ENCODE measurements at regions not wholly inside any gene's neighbourhood (a gene's known extent, or its start where the extent isn't known, plus 50 kb on each side); places are given as distances from the start of the nearest gene placed in this dataset.

- intact Hi-C loops (cut with DNase I), result loop anchor here in 1 of 10 donors (10.0 kb wide), 1 partner anchor 130 kb away; no protein-coding TSS in a partner anchor
- no peaks in the 10 kb centered on the region for H3K9me3 ChIP-seq
- peak in 2 of 4 donors; percentile 53 to 56 for ATAC-seq
- H3K4me1 ChIP-seq, result peaks cover 0 to 10% (median 1%) of the 10 kb centered on the region in 12 donors
- H3K27ac ChIP-seq, result no peak overlapping the region
- no peak for DNase-seq
- 60 to 63% (median 62%) methylated on average over 6 of the region's 6 CpGs for WGBS, 4 donors
- no peaks in the 10 kb centered on the region for H3K27me3 ChIP-seq
- no peaks in the 10 kb centered on the region for H3K36me3 ChIP-seq
- TF ChIP-seq POLR2A (IDR thresholded peaks at IDR 0.05), result no peak
- TF ChIP-seq, protein P1, sequence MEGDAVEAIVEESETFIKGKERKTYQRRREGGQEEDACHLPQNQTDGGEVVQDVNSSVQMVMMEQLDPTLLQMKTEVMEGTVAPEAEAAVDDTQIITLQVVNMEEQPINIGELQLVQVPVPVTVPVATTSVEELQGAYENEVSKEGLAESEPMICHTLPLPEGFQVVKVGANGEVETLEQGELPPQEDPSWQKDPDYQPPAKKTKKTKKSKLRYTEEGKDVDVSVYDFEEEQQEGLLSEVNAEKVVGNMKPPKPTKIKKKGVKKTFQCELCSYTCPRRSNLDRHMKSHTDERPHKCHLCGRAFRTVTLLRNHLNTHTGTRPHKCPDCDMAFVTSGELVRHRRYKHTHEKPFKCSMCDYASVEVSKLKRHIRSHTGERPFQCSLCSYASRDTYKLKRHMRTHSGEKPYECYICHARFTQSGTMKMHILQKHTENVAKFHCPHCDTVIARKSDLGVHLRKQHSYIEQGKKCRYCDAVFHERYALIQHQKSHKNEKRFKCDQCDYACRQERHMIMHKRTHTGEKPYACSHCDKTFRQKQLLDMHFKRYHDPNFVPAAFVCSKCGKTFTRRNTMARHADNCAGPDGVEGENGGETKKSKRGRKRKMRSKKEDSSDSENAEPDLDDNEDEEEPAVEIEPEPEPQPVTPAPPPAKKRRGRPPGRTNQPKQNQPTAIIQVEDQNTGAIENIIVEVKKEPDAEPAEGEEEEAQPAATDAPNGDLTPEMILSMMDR (IDR thresholded peaks at IDR 0.05), result no peak
- no peak overlapping the region for H3K4me3 ChIP-seq
Observed at GRCh38 chr7:46744957-46745706, 824.1 kb upstream of the IGFBP3 start.

DNA sequence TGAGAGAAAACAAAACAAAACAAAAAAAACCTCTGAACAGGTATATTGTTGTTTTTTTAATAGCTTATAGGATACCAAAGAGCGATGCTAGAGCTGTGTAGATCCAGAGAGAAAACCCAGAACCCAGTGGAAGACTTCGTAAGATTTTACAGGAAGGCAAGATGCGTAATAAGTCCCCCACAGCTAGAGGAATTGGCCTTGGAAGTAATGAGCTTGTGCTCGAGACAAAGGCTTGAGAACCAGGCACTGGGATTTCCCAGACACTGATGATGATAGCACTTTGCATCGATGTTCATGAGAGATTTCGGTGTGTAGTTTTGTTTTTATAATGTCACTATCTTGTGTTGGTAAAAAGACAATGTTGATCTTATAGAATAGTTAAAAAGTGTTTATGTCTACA is 821.5 kb upstream of the IGFBP3 start:
- no peak overlapping the region for H3K27ac ChIP-seq
- intact Hi-C loops (cut with DNase I), result loop anchor here in 1 of 10 donors (10.0 kb wide), 1 partner anchor 128 kb away; no protein-coding TSS in a partner anchor
- no peaks in the 10 kb centered on the region for H3K36me3 ChIP-seq
- peaks cover 0 to 21% (median 3%) of the 10 kb centered on the region in 12 donors for H3K4me1 ChIP-seq
- H3K9me3 ChIP-seq, result no peaks in the 10 kb centered on the region
- ATAC-seq, result no peak
- TF ChIP-seq POLR2A (IDR thresholded peaks at IDR 0.05), result no peak
- TF ChIP-seq, protein P1 (IDR thresholded peaks at IDR 0.05), result no peak
- DNase-seq, result no peak
- H3K4me3 ChIP-seq, result no peak overlapping the region
- WGBS, 4 donors, result 71 to 80% (median 75%) methylated on average over 6 of the region's 6 CpGs
- H3K27me3 ChIP-seq, result no peaks in the 10 kb centered on the region

- 71 to 74% (median 72%) methylated on average over 4 of the region's 4 CpGs for WGBS, 4 donors
- H3K4me1 ChIP-seq, result peaks cover 0 to 21% (median 3%) of the 10 kb centered on the region in 12 donors
- no peak overlapping the region for H3K27ac ChIP-seq
- H3K36me3 ChIP-seq, result no peaks in the 10 kb centered on the region
- DNase-seq, result no peak
- no peak overlapping the region for H3K4me3 ChIP-seq
- no peaks in the 10 kb centered on the region for H3K27me3 ChIP-seq
- TF ChIP-seq, protein P1 (IDR thresholded peaks at IDR 0.05), result no peak
- TF ChIP-seq POLR2A (IDR thresholded peaks at IDR 0.05), result no peak
- ATAC-seq, result no peak
- H3K9me3 ChIP-seq, result no peaks in the 10 kb centered on the region
- intact Hi-C loops (cut with DNase I), result loop anchor here in 1 of 10 donors (10.0 kb wide), 1 partner anchor 127 kb away; no protein-coding TSS in a partner anchor
Observed at GRCh38 chr7:46741938-46742540, 821.0 kb upstream of the IGFBP3 start.

DNA sequence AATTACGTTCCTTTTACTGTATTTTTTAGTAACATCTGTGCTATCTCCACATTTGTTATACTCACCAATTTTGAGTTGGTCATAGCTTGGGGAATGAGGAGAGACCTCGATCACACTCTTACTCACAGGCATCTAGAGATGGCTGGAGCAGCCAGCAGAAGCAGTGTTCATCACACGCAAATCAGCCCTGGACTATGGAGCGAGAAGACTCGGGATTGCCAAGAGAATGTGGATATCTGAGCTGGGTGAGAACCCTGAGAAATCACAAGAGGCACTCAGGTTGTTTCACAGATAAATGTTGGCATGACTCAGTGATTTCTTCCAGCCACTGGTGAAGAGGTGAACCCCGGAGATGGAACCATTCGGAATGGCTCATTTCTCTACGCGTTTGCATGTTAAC is 820.1 kb upstream of the IGFBP3 start:
- Histone ChIP-seq H3K4me1 (peaks cover 0 to 21% (median 3%) of the 10 kb centered on the region in 12 donors), H3K27ac (no peak overlapping the region), H3K9me3 (no peaks in the 10 kb centered on the region), H3K27me3 (no peaks in the 10 kb centered on the region), H3K36me3 (no peaks in the 10 kb centered on the region), H3K4me3 (no peak overlapping the region)
- intact Hi-C loops (cut with DNase I), result loop anchor here in 1 of 10 donors (10.0 kb wide), 1 partner anchor 126 kb away; no protein-coding TSS in a partner anchor
- 67 to 73% (median 71%) methylated on average over 9 of the region's 9 CpGs for WGBS, 4 donors
- ATAC-seq (peak in 1 of 4 donors; percentile 38), DNase-seq (no peak)
- TF ChIP-seq POLR2A (IDR thresholded peaks at IDR 0.05), result no peak

Measured in heart left ventricle (tissue), 16 donors.